WTC11 (cell line): ENCODE measurements at regions not wholly inside any gene's neighbourhood (a gene's known extent, or its start where the extent isn't known, plus 50 kb on each side); places are given as distances from the start of the nearest gene placed in this dataset.

ENCODE experiments used
- ATAC-seq: fragments of 200-7000 bp; cut with Tn5 transposase; 2 replicates; pipeline ENCODE4 v1.10.0; 2021; ENCODE audit warnings: mild to moderate bottlenecking, moderate library complexity
- CTCF ChIA-PET: fragments of 300-600 bp; sonication (Branson Sonifier 250); formaldehyde crosslinking; loops from one replicate; lab custom pipeline; 2021; ENCODE audit warnings: antibody characterized with exemption; lab: Charles Lee
- POLR2A ChIA-PET: fragments of 350-600 bp; sonication (Branson Sonifier 250); formaldehyde crosslinking; loops from one replicate; lab custom pipeline; 2021; ENCODE audit warnings: antibody characterized with exemption; lab: Charles Lee
- DNase-seq: peaks from one replicate; pipeline ENCODE4 v3.0.0; 2021; ENCODE audit warnings: low spot score
- H3K27ac Mint-ChIP-seq: 2 replicates; pipeline ENCODE4 v1.8.0; 2021; ENCODE audit warnings: mixed read lengths
- H3K27me3 Mint-ChIP-seq: 2 replicates; pipeline ENCODE4 v1.8.0; 2021; ENCODE audit warnings: low read depth, mild to moderate bottlenecking, moderate library complexity, mixed read lengths
- H3K36me3 Mint-ChIP-seq: 2 replicates; pipeline ENCODE4 v1.8.0; 2021; ENCODE audit warnings: mixed read lengths
- H3K4me1 Mint-ChIP-seq: 2 replicates; pipeline ENCODE4 v1.8.0; 2022; ENCODE audit warnings: mixed read lengths
- H3K4me3 Mint-ChIP-seq: 2 replicates; pipeline ENCODE4 v1.8.0; 2021; ENCODE audit warnings: mild to moderate bottlenecking, moderate library complexity, mixed read lengths
- H3K9me3 Mint-ChIP-seq: 2 replicates; pipeline ENCODE4 v1.8.0; 2021; ENCODE audit warnings: mixed read lengths
- AFF4 ChIP-seq: sonication (generic); formaldehyde crosslinking; IDR thresholded peaks from 2 replicates; pipeline ENCODE4 v1.8.1; 2023; ENCODE audit warnings: mild to moderate bottlenecking, missing genetic modification reagents, borderline replicate concordance
- ARID4B ChIP-seq: sonication (generic); formaldehyde crosslinking; IDR thresholded peaks from 2 replicates; pipeline ENCODE4 v1.8.0; 2023; ENCODE audit warnings: missing genetic modification reagents, mild to moderate bottlenecking, borderline replicate concordance
- ATF2 ChIP-seq: sonication (generic); formaldehyde crosslinking; IDR thresholded peaks from 2 replicates; pipeline ENCODE4 v1.8.1; 2022; ENCODE audit warnings: low read depth, missing genetic modification reagents, borderline replicate concordance
- CBFB ChIP-seq: sonication (generic); formaldehyde crosslinking; IDR thresholded peaks from 2 replicates; pipeline ENCODE4 v1.8.1; 2022; ENCODE audit warnings: mild to moderate bottlenecking, low read depth, missing genetic modification reagents
- E2F5 ChIP-seq: sonication (generic); formaldehyde crosslinking; IDR thresholded peaks from 2 replicates; pipeline ENCODE4 v1.8.1; 2022; ENCODE audit warnings: mild to moderate bottlenecking, moderate library complexity, missing genetic modification reagents
- FOXP4 ChIP-seq: sonication (generic); formaldehyde crosslinking; IDR thresholded peaks from 2 replicates; pipeline ENCODE4 v1.8.0; 2022; ENCODE audit warnings: mild to moderate bottlenecking, missing genetic modification reagents
- JUN ChIP-seq: sonication (generic); formaldehyde crosslinking; IDR thresholded peaks from 2 replicates; pipeline ENCODE4 v1.8.0; 2023; ENCODE audit warnings: mild to moderate bottlenecking, missing genetic modification reagents
- NFE2L1 ChIP-seq: sonication (generic); formaldehyde crosslinking; IDR thresholded peaks from 2 replicates; pipeline ENCODE4 v1.8.1; 2023; ENCODE audit warnings: missing genetic modification reagents
- NR1H2 ChIP-seq: sonication (generic); formaldehyde crosslinking; IDR thresholded peaks from 2 replicates; pipeline ENCODE4 v1.9.0; 2021; ENCODE audit warnings: mild to moderate bottlenecking, moderate library complexity, missing genetic modification reagents
- NR3C1 ChIP-seq: sonication (generic); formaldehyde crosslinking; conservative IDR thresholded peaks from 2 replicates; pipeline ENCODE4 v1.8.1; 2023; ENCODE audit warnings: low read depth, mild to moderate bottlenecking, missing genetic modification reagents
- OVOL2 ChIP-seq: fragments of 250-450 bp; sonication (Bioruptor Pico); IDR thresholded peaks from 2 replicates; pipeline ENCODE4 v1.9.0; 2021; ENCODE audit warnings: mild to moderate bottlenecking, borderline replicate concordance
- RORB ChIP-seq: fragments of 250-450 bp; sonication (Bioruptor Pico); IDR thresholded peaks from 2 replicates; pipeline ENCODE4 v1.9.0; 2021; ENCODE audit warnings: mild to moderate bottlenecking
- SMAD3 ChIP-seq: sonication (generic); formaldehyde crosslinking; IDR thresholded peaks from 2 replicates; pipeline ENCODE4 v1.8.0; 2022; ENCODE audit warnings: missing genetic modification reagents, mild to moderate bottlenecking, borderline replicate concordance
- SMAD4 ChIP-seq: sonication (generic); formaldehyde crosslinking; IDR thresholded peaks from 2 replicates; pipeline ENCODE4 v1.8.0; 2022; ENCODE audit warnings: mild to moderate bottlenecking, missing genetic modification reagents
- TCF7 ChIP-seq: sonication (generic); formaldehyde crosslinking; IDR thresholded peaks from 2 replicates; pipeline ENCODE4 v1.8.0; 2022; ENCODE audit warnings: mild to moderate bottlenecking, low read depth, missing genetic modification reagents, moderate library complexity
- TEAD1 ChIP-seq: sonication (generic); formaldehyde crosslinking; IDR thresholded peaks from 2 replicates; pipeline ENCODE4 v1.8.0; 2022; ENCODE audit warnings: mild to moderate bottlenecking, missing genetic modification reagents
- TEAD4 ChIP-seq: sonication (generic); formaldehyde crosslinking; IDR thresholded peaks from 2 replicates; pipeline ENCODE4 v1.8.0; 2022; ENCODE audit warnings: mild to moderate bottlenecking, missing genetic modification reagents
- ZNF671 ChIP-seq: fragments of 250-450 bp; sonication (Bioruptor Pico); IDR thresholded peaks from 2 replicates; pipeline ENCODE4 v1.8.0; 2021; ENCODE audit warnings: mild to moderate bottlenecking

- TF ChIP-seq NR3C1 (CRISPR knock-in tag) = no peak
- no peak for TF ChIP-seq TEAD1 (CRISPR knock-in tag)
These were observed 92.4 kb downstream of the CXCL12 start (continued) for GRCh38 chr10:44292390-44293002.

GRCh38 chr10:44291091-44291490 lies 93.8 kb downstream of the CXCL12 start:
- no peak for DNase-seq
- ChIA-PET CTCF (no interaction called here), POLR2A (interaction anchor here (1.9 kb wide), 1 partner anchor 25 kb away, joined by 4 read pairs; no protein-coding TSS in a partner anchor)
- Mint-ChIP-seq H3K9me3 (no peaks in the 10 kb centered on the region), H3K27me3 (peaks cover 5% of the 10 kb centered on the region), H3K4me1 (peaks cover 25% of the 10 kb centered on the region), H3K36me3 (no peaks in the 10 kb centered on the region), H3K4me3 (no peak overlapping the region), H3K27ac (no peak overlapping the region)
- no peak for ATAC-seq
- TF ChIP-seq E2F5 (CRISPR knock-in tag) (no peak), SMAD3 (CRISPR knock-in tag) (no peak), AFF4 (CRISPR knock-in tag) (no peak), TCF7 (CRISPR knock-in tag) (no peak)
- TF ChIP-seq, all 79 proteins: peak for 0

GRCh38 chr10:44289125-44289524 lies 95.8 kb downstream of the CXCL12 start:
- peaks cover 35% of the 10 kb centered on the region for H3K4me1 Mint-ChIP-seq
- POLR2A ChIA-PET = no interaction called here
- no peak for TF ChIP-seq CBFB (CRISPR knock-in tag)
- TF ChIP-seq ARID4B (CRISPR knock-in tag) = no peak
- TF ChIP-seq SMAD4 (CRISPR knock-in tag) = no peak
- no peak for TF ChIP-seq ATF2 (CRISPR knock-in tag)
- no peak for TF ChIP-seq OVOL2
- TF ChIP-seq NR1H2 (CRISPR knock-in tag) = no peak
- TF ChIP-seq ZNF671 (CRISPR knock-in tag) = no peak
- no peak for TF ChIP-seq NFE2L1 (CRISPR knock-in tag)
- no peak for TF ChIP-seq JUN (CRISPR knock-in tag)
- TF ChIP-seq NR3C1 (CRISPR knock-in tag) = no peak
- no peak for TF ChIP-seq RORB
- TF ChIP-seq FOXP4 (CRISPR knock-in tag) = no peak
- no peak for TF ChIP-seq TEAD4 (CRISPR knock-in tag)
- TF ChIP-seq, all 79 proteins: peak for 0
- no peaks in the 10 kb centered on the region for H3K36me3 Mint-ChIP-seq
- no peak overlapping the region for H3K27ac Mint-ChIP-seq
- H3K4me3 Mint-ChIP-seq = no peak overlapping the region
- H3K27me3 Mint-ChIP-seq = peaks cover 5% of the 10 kb centered on the region
- no peaks in the 10 kb centered on the region for H3K9me3 Mint-ChIP-seq
- ATAC-seq = no peak
- DNase-seq = no peak
- CTCF ChIA-PET = no interaction called here
